ENCODE measurements at regions not wholly inside any gene's neighbourhood (a gene's known extent, or its start where the extent isn't known, plus 50 kb on each side); places are given as distances from the start of the nearest gene placed in this dataset.

GRCh38 chr5:38093855-38094254 is 164.5 kb upstream of the EGFLAM start:
- no peak for TF ChIP-seq CTCF (IDR thresholded peaks at IDR 0.05)
- TF ChIP-seq ZFX (IDR thresholded peaks at IDR 0.05; ENCODE audit: borderline replicate concordance): no peak

Data from 22Rv1 (cell line).